Endothelial cell of umbilical vein (primary cell): ENCODE measurements at regions not wholly inside any gene's neighbourhood (a gene's known extent, or its start where the extent isn't known, plus 50 kb on each side); places are given as distances from the start of the nearest gene placed in this dataset.

Experiments
- BruUV-seq: library from RNA; stranded (reverse); fragments of 400-500 nt; replicated peaks from 2 replicates; lab custom pipeline; 2021; lab: Mats Ljungman, UMichigan
- CTCF ChIA-PET: fragments of 300-600, 350-600 bp; sonication (Branson Sonifier 250); formaldehyde crosslinking; loops from one replicate; lab custom pipeline; 2021; ENCODE audit warnings: antibody characterized with exemption, inconsistent platforms; lab: Charles Lee
- POLR2A ChIA-PET: fragments of 300-600, 350-600 bp; sonication (Branson Sonifier 250); formaldehyde crosslinking; loops from one replicate; lab custom pipeline; 2021; ENCODE audit warnings: antibody characterized with exemption, inconsistent platforms; lab: Charles Lee
- DNase-seq: peaks from one replicate; pipeline ENCODE4 v3.0.0-alpha.2; 2011; ENCODE audit warnings: low read depth, low spot score
- FAIRE-seq: peaks from 2 replicates; lab custom pipeline; 2011; peaks lifted over from hg19 to GRCh38; lab: Jason Lieb, UNC
- H2AFZ ChIP-seq: 2 replicates; pipeline ENCODE4 v1.6.0; 2012; ENCODE audit warnings: low read depth, low read length, control low read depth, inconsistent platforms
- H3K27ac ChIP-seq: 2 replicates; pipeline ENCODE4 v1.5.1; 2011; ENCODE audit warnings: low read depth, mild to moderate bottlenecking, control low read depth, low read length, moderate library complexity; ENCODE audit not compliant: insufficient read depth
- H3K27me3 ChIP-seq, 2 experiments: 2 replicates each; pipeline versions ENCODE4 v1.6.0 to v1.6.1; 2011; ENCODE audit warnings: low read length in 2 of 2, mixed read lengths in 1 of 2; ENCODE audit not compliant: control insufficient read depth in 2 of 2, insufficient read depth in 2 of 2
- H3K36me3 ChIP-seq, 2 experiments: 2 replicates in 1 of 2; 3 replicates in 1 of 2; pipeline ENCODE4 v1.5.1; 2011; ENCODE audit warnings: low read length in 2 of 2, mild to moderate bottlenecking in 1 of 2, moderate library complexity in 1 of 2; ENCODE audit not compliant: control insufficient read depth in 2 of 2, insufficient read depth in 2 of 2; ENCODE audit errors: extremely low read depth in 1 of 2
- H3K4me1 ChIP-seq: 3 replicates; pipeline ENCODE4 v1.5.1; 2011; ENCODE audit warnings: mild to moderate bottlenecking, low read length; ENCODE audit not compliant: control insufficient read depth, insufficient read depth; ENCODE audit errors: extremely low read depth
- H3K4me2 ChIP-seq: 2 replicates; pipeline ENCODE4 v1.6.1; 2011; ENCODE audit warnings: low read length, control low read depth, mixed read lengths; ENCODE audit not compliant: insufficient read depth
- H3K4me3 ChIP-seq, 3 experiments: fragments of 200-600 bp in 1 of 3; sonication (generic), shearing (Covaris generic) in 1 of 3; replicated peaks in 1 of 3; 2 replicates each; pipeline ENCODE4 v1.5.1; 2011 to 2016; ENCODE audit warnings: control low read depth in 3 of 3, low read length in 3 of 3, mild to moderate bottlenecking in 2 of 3, inconsistent platforms in 1 of 3, low read depth in 1 of 3, moderate library complexity in 1 of 3; ENCODE audit not compliant: insufficient read depth in 1 of 3
- H3K79me2 ChIP-seq: 2 replicates; pipeline ENCODE4 v1.6.0; 2012; ENCODE audit warnings: low read length, inconsistent platforms; ENCODE audit not compliant: control insufficient read depth, insufficient read depth
- H3K9ac ChIP-seq: replicated peaks from 2 replicates; pipeline ENCODE3; 2011; ENCODE audit warnings: low read length, control low read depth; ENCODE audit not compliant: insufficient read depth; ENCODE audit errors: extremely low read depth
- H3K9me1 ChIP-seq: replicated peaks from 3 replicates; pipeline ENCODE4 v1.6.0; 2011; ENCODE audit warnings: mild to moderate bottlenecking, low read length; ENCODE audit not compliant: control insufficient read depth, insufficient read depth; ENCODE audit errors: extremely low read depth
- H3K9me3 ChIP-seq: replicated peaks from 2 replicates; pipeline ENCODE4 v1.5.1; 2012; ENCODE audit warnings: low read length, inconsistent platforms; ENCODE audit not compliant: control insufficient read depth, insufficient read depth
- H4K20me1 ChIP-seq: replicated peaks from 2 replicates; pipeline ENCODE3; 2011; ENCODE audit warnings: mild to moderate bottlenecking, low read length; ENCODE audit not compliant: control insufficient read depth, insufficient read depth; ENCODE audit errors: extremely low read depth
- CTCF ChIP-seq, 2 donors: IDR thresholded peaks; 1 replicate in 1 of 2; 2 replicates in 1 of 2; pipeline ENCODE4 v1.5.1; 2011; ENCODE audit warnings: low read length in 2 of 2, mild to moderate bottlenecking in 2 of 2, moderate library complexity in 2 of 2, control low read depth in 1 of 2, inconsistent platforms in 1 of 2, low read depth in 1 of 2; ENCODE audit not compliant: insufficient read depth in 1 of 2; ENCODE audit errors: extremely low read depth in 1 of 2
- EZH2 ChIP-seq: IDR thresholded peaks from 2 replicates; pipeline ENCODE4 v1.6.1; 2012; ENCODE audit warnings: borderline replicate concordance, low read depth, mild to moderate bottlenecking, moderate library complexity, low read length, inconsistent platforms; ENCODE audit not compliant: severe bottlenecking
- FOS ChIP-seq: IDR thresholded peaks from 2 replicates; pipeline ENCODE4 v1.6.1; 2011; ENCODE audit warnings: mild to moderate bottlenecking, low read length, moderate library complexity, borderline replicate concordance; ENCODE audit not compliant: insufficient read depth
- GATA2 ChIP-seq: IDR thresholded peaks from 2 replicates; pipeline ENCODE4 v1.7.0; 2011; ENCODE audit warnings: low read depth, mild to moderate bottlenecking, moderate library complexity, mixed read lengths, low read length; ENCODE audit not compliant: insufficient read length, insufficient read depth
- JUN ChIP-seq: IDR thresholded peaks from 2 replicates; pipeline ENCODE4 v1.6.1; 2011; ENCODE audit warnings: borderline replicate concordance, low read depth; ENCODE audit not compliant: insufficient read length, insufficient read depth
- MAX ChIP-seq: IDR thresholded peaks from 2 replicates; pipeline ENCODE4 v1.6.1; 2011; ENCODE audit not compliant: insufficient read depth, insufficient read length
- MYC ChIP-seq: IDR thresholded peaks from one replicate; pipeline ENCODE4 v1.6.1; 2011; ENCODE audit warnings: mild to moderate bottlenecking, low read depth, low read length
- POLR2A ChIP-seq: IDR thresholded peaks from 2 replicates; pipeline ENCODE4 v1.6.1; 2012; ENCODE audit warnings: low read depth, mild to moderate bottlenecking, control low read depth, low read length
- POLR2AphosphoS5 ChIP-seq: IDR thresholded peaks from 2 replicates; pipeline ENCODE4 v1.6.1; 2012; ENCODE audit warnings: low read depth, mild to moderate bottlenecking, control low read depth, low read length, moderate library complexity; ENCODE audit not compliant: insufficient read depth
- dilution Hi-C: fragments of 300-500 bp; cut with MboI; formaldehyde crosslinking; loops from one replicate; pipeline ENCODE4 v1.15.0; 2019; ENCODE audit warnings: low sequenced_read_pairs; ENCODE audit not compliant: extremely low pct_ligation_motif_present
- intact Hi-C: fragments of 100-400 bp; cut with micrococcal nuclease; formaldehyde crosslinking; loops from one replicate; pipeline ENCODE4 v1.10.0; 2022

GRCh38 chr4:13112030-13112429 is 372.1 kb downstream of the RAB28 start:
- Histone ChIP-seq H3K9ac (no peak overlapping the region), H3K27ac (no peak overlapping the region), H3K9me3 (no peaks in the 10 kb centered on the region), H2AFZ (no peak overlapping the region), H3K4me1 (no peaks in the 10 kb centered on the region), H3K79me2 (no peaks in the 10 kb centered on the region), H3K36me3 (no peaks in the 10 kb centered on the region), H4K20me1 (no peaks in the 10 kb centered on the region), H3K27me3 (no peaks in the 10 kb centered on the region), H3K4me3 (no peak overlapping the region), H3K4me2 (no peak overlapping the region), H3K9me1 (no peaks in the 10 kb centered on the region)
- TF ChIP-seq POLR2AphosphoS5 (no peak), EZH2 (no peak), MYC (no peak), MAX (no peak), CTCF (IDR thresholded peaks at IDR 0.05; ENCODE audit: extremely low read depth in 1 of 2, insufficient read depth in 1 of 2, low read depth in 1 of 2, low read length in 2 of 2) (no peak), FOS (no peak), GATA2 (no peak), JUN (no peak), POLR2A (no peak)
- no peak for FAIRE-seq
- no TSS peak for BruUV-seq
- dilution Hi-C loops: no loop called here
- intact Hi-C loops: no loop called here
- ChIA-PET CTCF (no interaction called here), POLR2A (no interaction called here)
- DNase-seq: no peak
